Right kidney (tissue), 1 donor: ENCODE measurements at regions not wholly inside any gene's neighbourhood (a gene's known extent, or its start where the extent isn't known, plus 50 kb on each side); places are given as distances from the start of the nearest gene placed in this dataset.

Experiments
- DNase-seq: peaks from one replicate; pipeline ENCODE4 v3.0.0-alpha.2; 2016

DNA sequence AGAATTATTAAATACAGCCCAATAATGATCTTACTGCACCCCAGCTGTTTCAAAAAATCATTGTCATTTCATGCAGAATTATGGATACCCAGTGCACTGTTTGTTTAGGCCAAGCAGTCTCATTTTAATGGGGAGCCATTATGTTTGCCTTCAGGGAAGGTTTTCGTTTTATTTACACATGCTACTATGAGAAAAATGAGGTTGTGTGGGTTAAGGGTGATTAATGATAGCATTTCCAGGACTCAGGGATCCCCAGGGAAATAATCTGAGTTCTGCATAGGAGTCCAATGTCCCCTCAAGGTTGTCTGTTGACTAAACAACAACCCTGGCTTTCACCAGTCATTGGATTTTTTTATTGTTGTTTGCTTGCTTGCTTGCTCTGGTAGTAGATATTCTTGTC, 71.0 kb upstream of the ZP4 start:
- DNase-seq = no peak

DNA sequence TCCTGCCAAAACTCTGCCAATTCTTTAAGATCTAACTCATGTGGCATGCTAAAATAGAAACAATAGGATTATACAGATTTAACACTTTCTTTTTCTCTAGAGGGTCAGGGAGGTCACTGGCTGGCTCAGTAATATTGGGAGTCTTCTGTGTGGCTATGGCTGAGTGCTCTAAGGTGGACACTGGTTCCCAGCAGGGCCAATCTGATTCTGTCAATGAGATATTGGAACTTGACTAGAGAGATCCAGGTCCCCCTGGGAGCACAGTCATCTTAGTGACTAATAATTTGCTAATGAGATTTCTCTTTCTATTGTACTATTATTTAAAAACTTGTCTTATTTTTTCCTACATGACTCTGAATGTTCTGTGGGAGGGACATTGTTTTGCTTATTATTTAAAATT, 69.1 kb upstream of the ZP4 start:
- no peak for DNase-seq

DNA sequence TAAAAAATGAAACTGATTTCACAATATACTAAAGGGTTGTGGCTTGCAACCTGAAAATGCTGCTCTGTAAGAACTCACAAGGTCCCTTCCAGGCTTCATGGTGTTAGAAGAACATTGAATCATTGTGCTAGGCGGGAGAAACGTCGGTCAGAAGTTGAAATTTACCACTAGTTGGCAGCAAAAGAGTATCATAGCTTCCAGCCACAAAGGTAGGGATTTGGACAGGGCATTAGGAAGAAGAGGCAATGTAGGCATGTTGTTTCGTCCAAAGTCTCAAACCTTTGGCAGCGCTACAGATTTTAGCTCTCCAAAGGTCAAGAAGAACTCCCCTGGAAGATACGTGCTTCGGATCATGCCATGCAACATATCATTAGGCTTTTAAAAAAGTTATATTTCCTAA, 62.5 kb upstream of the ZP4 start:
- no peak for DNase-seq
